ENCODE measurements at regions not wholly inside any gene's neighbourhood (a gene's known extent, or its start where the extent isn't known, plus 50 kb on each side); places are given as distances from the start of the nearest gene placed in this dataset.

DNA sequence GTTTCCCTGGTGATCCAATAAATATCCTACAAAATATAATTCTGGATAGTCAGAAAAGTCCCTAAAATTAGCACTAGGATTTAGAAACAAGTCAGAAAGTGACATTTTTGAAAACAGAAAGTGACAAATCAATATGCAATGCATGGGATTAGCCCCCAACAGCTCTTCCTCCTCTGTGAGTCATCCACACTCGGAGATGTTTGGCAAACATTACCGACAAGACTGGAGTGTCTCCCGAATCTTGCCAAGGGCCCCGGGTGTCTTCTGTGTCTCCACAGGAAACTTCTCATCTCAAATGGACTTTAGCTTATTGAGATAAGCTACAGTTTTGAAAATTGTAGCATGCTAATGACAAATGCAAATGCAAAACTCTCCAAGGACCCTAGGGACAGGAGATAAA lies 398.9 kb upstream of the CCDC196 start:
- H3K27ac ChIP-seq, result no peak overlapping the region
- TF ChIP-seq ZFX (IDR thresholded peaks at IDR 0.05; ENCODE audit: borderline replicate concordance), result no peak
- no peak for TF ChIP-seq CTCF (IDR thresholded peaks at IDR 0.05)

- no peak for TF ChIP-seq CTCF (IDR thresholded peaks at IDR 0.05)
- no peak for TF ChIP-seq ZFX (IDR thresholded peaks at IDR 0.05; ENCODE audit: borderline replicate concordance)
- H3K27ac ChIP-seq, result no peak overlapping the region
Measured at GRCh38 chr14:66088656-66089055, 397.5 kb upstream of the CCDC196 start.

GRCh38 chr14:66092206-66092605 lies 394.0 kb upstream of the CCDC196 start:
- TF ChIP-seq CTCF (IDR thresholded peaks at IDR 0.05), result no peak
- TF ChIP-seq ZFX (IDR thresholded peaks at IDR 0.05; ENCODE audit: borderline replicate concordance), result no peak
- no peak overlapping the region for H3K27ac ChIP-seq

DNA sequence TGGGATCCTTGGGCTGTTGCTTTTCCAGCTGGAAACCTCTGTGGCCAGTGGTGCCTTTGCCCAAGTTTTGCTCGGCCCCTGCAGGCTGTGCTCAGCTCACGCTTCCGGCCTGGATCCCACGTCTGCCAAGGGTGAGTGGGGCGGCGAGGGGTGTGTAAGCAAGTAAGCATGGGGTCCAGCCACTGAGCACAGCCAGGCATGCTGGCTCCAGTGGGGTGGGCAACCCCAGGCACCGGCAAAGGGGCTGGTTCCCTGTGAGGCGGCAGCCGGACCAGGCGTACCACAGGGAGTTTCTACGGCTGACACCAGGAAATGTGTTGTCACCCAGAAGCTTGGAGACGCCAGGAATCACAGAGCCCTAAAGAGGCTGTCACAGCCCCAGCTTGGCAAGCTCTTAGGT lies 393.4 kb upstream of the CCDC196 start:
- TF ChIP-seq ZFX (IDR thresholded peaks at IDR 0.05; ENCODE audit: borderline replicate concordance), result no peak
- TF ChIP-seq CTCF (IDR thresholded peaks at IDR 0.05), result no peak
- H3K27ac ChIP-seq, result no peak overlapping the region

DNA sequence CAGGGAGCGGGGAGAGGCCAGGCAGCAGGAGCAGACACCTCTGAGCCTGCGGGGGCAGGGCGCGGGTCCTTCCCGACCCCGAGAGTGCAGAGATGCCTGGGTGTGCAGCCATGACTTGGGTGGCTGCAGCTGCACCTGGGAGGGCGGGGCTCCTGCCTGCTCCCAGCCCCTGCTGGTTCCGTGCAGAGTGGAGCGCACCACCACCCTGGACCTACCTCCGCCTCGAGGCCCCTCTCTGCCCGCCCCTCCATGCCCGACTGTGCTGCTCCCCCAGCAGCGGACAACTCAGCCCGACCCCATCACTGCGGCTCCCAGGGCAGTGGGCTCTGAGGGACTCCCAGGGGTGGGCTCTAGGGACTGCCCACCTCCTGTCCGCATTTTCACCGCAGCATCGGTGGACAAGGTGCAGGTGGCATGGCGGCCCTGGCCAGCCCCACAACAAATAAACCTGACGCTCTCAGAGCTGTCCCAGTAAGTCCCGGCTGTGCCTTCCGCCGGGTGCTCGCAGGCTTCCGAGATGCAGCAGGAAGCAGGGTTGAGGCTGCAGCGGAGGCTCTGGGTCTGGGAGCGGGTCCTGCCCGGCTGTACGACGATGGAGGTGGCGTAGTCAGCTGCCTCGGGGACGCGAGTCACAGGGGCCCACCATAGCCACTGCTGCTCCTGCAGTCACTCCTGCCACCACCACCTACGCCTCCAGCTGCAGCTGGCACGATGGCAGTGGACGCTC lies 392.0 kb upstream of the CCDC196 start:
- no peak for TF ChIP-seq CTCF (IDR thresholded peaks at IDR 0.05)
- H3K27ac ChIP-seq, result no peak overlapping the region

DNA sequence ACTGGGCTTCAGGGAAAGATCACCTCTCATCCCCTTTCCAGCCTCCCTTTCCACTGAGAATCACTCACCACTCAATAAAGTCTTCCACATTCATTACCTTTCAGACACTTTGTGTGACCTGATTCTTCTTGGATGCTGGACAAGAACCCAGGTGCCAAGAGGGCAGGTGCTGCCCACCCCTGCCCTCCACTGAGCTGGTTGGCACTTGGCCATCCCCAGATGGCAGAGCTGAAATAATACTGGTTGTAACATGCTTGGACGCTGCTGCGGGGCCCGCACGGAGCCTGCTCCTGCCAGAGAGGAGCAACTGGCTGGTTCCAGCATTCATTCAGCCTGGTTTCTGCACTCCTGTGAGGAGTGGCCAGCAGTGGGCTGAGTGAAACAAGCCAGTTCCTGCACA lies 386.7 kb upstream of the CCDC196 start:
- TF ChIP-seq ZFX (IDR thresholded peaks at IDR 0.05; ENCODE audit: borderline replicate concordance) (no peak), CTCF (IDR thresholded peaks at IDR 0.05) (no peak)
- H3K27ac ChIP-seq, result no peak overlapping the region

GRCh38 chr14:66099931-66100330 lies 386.2 kb upstream of the CCDC196 start:
- no peak for TF ChIP-seq ZFX (IDR thresholded peaks at IDR 0.05; ENCODE audit: borderline replicate concordance)
- TF ChIP-seq CTCF (IDR thresholded peaks at IDR 0.05), result no peak
- H3K27ac ChIP-seq, result no peak overlapping the region

Measured in 22Rv1 (cell line).